ENCODE measurements at regions not wholly inside any gene's neighbourhood (a gene's known extent, or its start where the extent isn't known, plus 50 kb on each side); places are given as distances from the start of the nearest gene placed in this dataset.

GRCh38 chr14:43522901-43523300 is 984.2 kb downstream of the FSCB start (continued):
- no peak for TF ChIP-seq ZNF460 (CRISPR knock-in tag; IDR thresholded peaks at IDR 0.05; ENCODE audit: borderline replicate concordance)

DNA sequence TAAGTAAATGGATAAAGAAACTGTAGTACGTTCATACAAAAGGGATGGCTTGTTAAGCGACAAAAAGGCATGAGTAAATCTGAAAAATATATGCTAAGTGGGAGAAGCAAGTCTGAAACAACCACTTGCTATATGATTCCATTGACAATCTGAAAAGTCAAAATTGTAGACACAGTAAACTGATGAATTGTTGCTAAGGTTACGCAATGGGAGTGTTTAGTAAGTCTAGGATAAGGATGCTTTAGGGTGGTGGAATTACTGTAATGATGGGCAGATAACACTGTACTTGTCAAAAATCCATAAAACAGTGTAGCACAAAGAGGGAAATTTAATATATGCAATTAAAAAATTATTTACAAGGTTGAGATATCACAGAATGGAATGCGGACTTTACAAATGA is 984.9 kb downstream of the FSCB start:
- no peak overlapping the region for H3K9ac ChIP-seq (ENCODE audit: insufficient read depth, low read depth, low read length)
- DNase-seq (ENCODE audit: low spot score), result no peak
- no peak for ATAC-seq
- H3K36me3 ChIP-seq (replicated peaks in 1 of 2; ENCODE audit: control insufficient read depth in 1 of 2, insufficient read depth in 2 of 2, low read length in 2 of 2), result no peaks in the 10 kb centered on the region
- ChIA-PET POLR2A (no interaction called here), CTCF (ENCODE audit: low intra/inter-chr PET ratio, low total read pairs) (no interaction called here)
- no peaks in the 10 kb centered on the region for H3K4me1 ChIP-seq (ENCODE audit: insufficient read depth, low read length)
- H3K9me3 ChIP-seq (ENCODE audit: low read length), result no peaks in the 10 kb centered on the region
- intact Hi-C loops (cut with micrococcal nuclease; ENCODE audit: unreplicated experiment) (no loop called here), in situ Hi-C loops (cut with HindIII; ENCODE audit: extremely low pct_ligation_motif_present, low pct_unique_long_range_greater_than_20kb) (loop anchor here (25.0 kb wide), 1 partner anchor 1290 kb away; no protein-coding TSS in a partner anchor)
- H4K20me1 ChIP-seq (ENCODE audit: insufficient read depth, low read length), result no peaks in the 10 kb centered on the region
- WGBS (ENCODE audit: low lambda C conversion rate), result 6% methylated on average over 4 of the region's 4 CpGs
- no peak overlapping the region for H3K4me2 ChIP-seq (ENCODE audit: low read depth, low read length)
- FAIRE-seq, result no peak
- H3K27ac ChIP-seq (ENCODE audit: extremely low read length, insufficient read depth, low read length), result no peak overlapping the region
- H3K27me3 ChIP-seq (ENCODE audit: control insufficient read depth in 1 of 2, insufficient read depth in 2 of 2, low read length in 2 of 2), result no peaks in the 10 kb centered on the region
- no TSS peak for BruUV-seq (replicated peaks)
- peak; percentile 48; the same call in 1 of the 2 replicates for TF ChIP-seq CEBPB (IDR thresholded peaks at IDR 0.05; ENCODE audit: borderline replicate concordance, low read depth, low read length)
- no peak for TF ChIP-seq MED13 (CRISPR knock-in tag; IDR thresholded peaks at IDR 0.05)
- H3K4me3 ChIP-seq (replicated peaks in 1 of 3; ENCODE audit: insufficient read depth in 1 of 3, low read depth in 2 of 3, low read length in 3 of 3), result no peak overlapping the region
- H3K79me2 ChIP-seq (ENCODE audit: insufficient read depth, low read length), result no peaks in the 10 kb centered on the region
- no peak overlapping the region for H2AFZ ChIP-seq (ENCODE audit: low read length)

DNA sequence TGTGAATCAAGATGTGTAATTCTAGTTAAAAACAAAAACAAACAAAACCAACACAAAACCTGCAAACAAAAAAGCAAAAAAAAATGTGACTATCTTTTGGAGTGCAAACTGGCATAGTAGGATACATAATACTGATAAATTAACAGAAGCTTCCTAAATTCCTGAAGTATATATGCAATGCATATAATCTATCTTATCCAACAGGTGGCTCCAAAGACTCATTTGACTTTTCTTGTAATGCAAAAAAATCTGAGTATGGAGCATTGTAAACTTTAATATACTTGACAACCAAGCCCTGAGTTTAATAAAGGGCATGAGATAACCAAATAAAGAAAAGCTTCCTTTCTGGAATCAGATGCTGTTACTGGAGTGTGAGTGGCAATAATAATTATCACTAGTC is 1003.6 kb downstream of the FSCB start:
- ATAC-seq (no peak), DNase-seq (ENCODE audit: low spot score) (peak; percentile 17), FAIRE-seq (no peak)
- Histone ChIP-seq H4K20me1 (ENCODE audit: insufficient read depth, low read length) (no peaks in the 10 kb centered on the region), H3K27me3 (ENCODE audit: control insufficient read depth in 1 of 2, insufficient read depth in 2 of 2, low read length in 2 of 2) (no peaks in the 10 kb centered on the region), H2AFZ (ENCODE audit: low read length) (no peak overlapping the region), H3K27ac (ENCODE audit: extremely low read length, insufficient read depth, low read length) (no peak overlapping the region), H3K36me3 (replicated peaks in 1 of 2; ENCODE audit: control insufficient read depth in 1 of 2, insufficient read depth in 2 of 2, low read length in 2 of 2) (no peaks in the 10 kb centered on the region), H3K9ac (ENCODE audit: insufficient read depth, low read depth, low read length) (no peak overlapping the region), H3K79me2 (ENCODE audit: insufficient read depth, low read length) (no peaks in the 10 kb centered on the region), H3K4me3 (replicated peaks in 1 of 3; ENCODE audit: insufficient read depth in 1 of 3, low read depth in 2 of 3, low read length in 3 of 3) (no peak overlapping the region), H3K4me1 (ENCODE audit: insufficient read depth, low read length) (no peaks in the 10 kb centered on the region), H3K9me3 (ENCODE audit: low read length) (no peaks in the 10 kb centered on the region), H3K4me2 (ENCODE audit: low read depth, low read length) (no peak overlapping the region)
- BruUV-seq (replicated peaks), result no TSS peak
- intact Hi-C loops (cut with micrococcal nuclease; ENCODE audit: unreplicated experiment), result loop anchor here (1.0 to 10.0 kb wide), 4 partner anchors 36 to 1301 kb away; no protein-coding TSS in a partner anchor
- ChIA-PET POLR2A (no interaction called here), CTCF (ENCODE audit: low intra/inter-chr PET ratio, low total read pairs) (interaction anchor here (0.9 kb wide), 1 partner anchor 292 kb away, joined by 3 read pairs; no protein-coding TSS in a partner anchor)
- TF ChIP-seq MIXL1 (CRISPR knock-in tag; IDR thresholded peaks at IDR 0.05), result no peak
- TF ChIP-seq, protein P1, sequence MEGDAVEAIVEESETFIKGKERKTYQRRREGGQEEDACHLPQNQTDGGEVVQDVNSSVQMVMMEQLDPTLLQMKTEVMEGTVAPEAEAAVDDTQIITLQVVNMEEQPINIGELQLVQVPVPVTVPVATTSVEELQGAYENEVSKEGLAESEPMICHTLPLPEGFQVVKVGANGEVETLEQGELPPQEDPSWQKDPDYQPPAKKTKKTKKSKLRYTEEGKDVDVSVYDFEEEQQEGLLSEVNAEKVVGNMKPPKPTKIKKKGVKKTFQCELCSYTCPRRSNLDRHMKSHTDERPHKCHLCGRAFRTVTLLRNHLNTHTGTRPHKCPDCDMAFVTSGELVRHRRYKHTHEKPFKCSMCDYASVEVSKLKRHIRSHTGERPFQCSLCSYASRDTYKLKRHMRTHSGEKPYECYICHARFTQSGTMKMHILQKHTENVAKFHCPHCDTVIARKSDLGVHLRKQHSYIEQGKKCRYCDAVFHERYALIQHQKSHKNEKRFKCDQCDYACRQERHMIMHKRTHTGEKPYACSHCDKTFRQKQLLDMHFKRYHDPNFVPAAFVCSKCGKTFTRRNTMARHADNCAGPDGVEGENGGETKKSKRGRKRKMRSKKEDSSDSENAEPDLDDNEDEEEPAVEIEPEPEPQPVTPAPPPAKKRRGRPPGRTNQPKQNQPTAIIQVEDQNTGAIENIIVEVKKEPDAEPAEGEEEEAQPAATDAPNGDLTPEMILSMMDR (CRISPR knock-in tag; IDR thresholded peaks at IDR 0.05), result peak; percentile 39
- peak; percentile 71 for TF ChIP-seq STAG1 (CRISPR knock-in tag; IDR thresholded peaks at IDR 0.05)
- TF ChIP-seq RBM22 (optimal IDR thresholded peaks at IDR 0.05; ENCODE audit: low read length), result no peak
- peak; percentile 34; the same call in 1 of the 2 replicates for TF ChIP-seq SMC3 (IDR thresholded peaks at IDR 0.05; ENCODE audit: low read length)
- in situ Hi-C loops (cut with HindIII; ENCODE audit: extremely low pct_ligation_motif_present, low pct_unique_long_range_greater_than_20kb), result loop anchor here (25.0 kb wide), 1 partner anchor 1309 kb away; no protein-coding TSS in a partner anchor
